GM18907 (cell line): ENCODE measurements at regions not wholly inside any gene's neighbourhood (a gene's known extent, or its start where the extent isn't known, plus 50 kb on each side); places are given as distances from the start of the nearest gene placed in this dataset.
"Not testable (repeated sequence)": the region's sequence is repeated elsewhere in the genome, so short reads cannot be mapped to it uniquely, and the experiment has no call there.

Source experiments
- ATAC-seq: cut with Tn5 transposase; IDR thresholded peaks from one replicate; pipeline ENCODE4 v1.9.1; 2021; ENCODE audit warnings: mild to moderate bottlenecking, moderate library complexity; ENCODE audit not compliant: unreplicated experiment

GRCh38 chr3:71964170-71964569 is 179.2 kb upstream of the PROK2 start:
- ATAC-seq: no peak

DNA sequence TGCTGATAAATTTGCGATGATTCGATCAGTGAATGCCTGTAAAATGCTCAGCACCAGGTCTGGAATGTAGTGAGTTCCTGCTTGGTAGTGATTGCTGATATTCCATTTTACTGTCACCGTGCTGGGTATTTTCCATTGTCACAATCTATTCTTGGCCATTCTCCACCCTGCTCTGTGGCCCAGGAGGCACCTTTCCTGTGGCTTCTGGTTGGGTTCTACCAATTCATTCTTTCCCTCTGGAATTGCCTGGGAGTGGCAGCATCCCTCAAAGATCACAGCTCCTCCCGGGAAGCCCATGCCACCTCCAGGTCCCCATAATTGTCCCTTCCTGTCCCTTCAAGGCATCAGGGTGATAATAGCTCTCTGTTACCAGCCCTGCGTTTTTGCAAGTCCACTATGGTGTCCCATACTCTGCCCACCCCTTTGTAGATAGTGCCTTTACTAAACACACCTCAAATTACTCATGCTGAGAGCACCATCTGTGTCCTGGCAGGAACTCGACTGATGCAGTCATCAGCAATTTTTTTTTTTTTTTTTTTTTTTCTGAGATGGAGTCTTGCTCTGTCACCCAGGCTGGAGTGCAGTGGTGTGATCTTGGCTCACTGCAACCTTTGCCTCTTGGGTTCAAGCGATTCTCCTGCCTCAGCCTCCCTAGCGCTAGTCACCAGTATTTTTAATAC is 177.8 kb upstream of the PROK2 start:
- no peak for ATAC-seq

- ATAC-seq: no peak
Observed at GRCh38 chr3:71961891-71962290, 176.9 kb upstream of the PROK2 start.

- ATAC-seq: no peak
Observed at GRCh38 chr3:71961378-71961777, 176.4 kb upstream of the PROK2 start.

DNA sequence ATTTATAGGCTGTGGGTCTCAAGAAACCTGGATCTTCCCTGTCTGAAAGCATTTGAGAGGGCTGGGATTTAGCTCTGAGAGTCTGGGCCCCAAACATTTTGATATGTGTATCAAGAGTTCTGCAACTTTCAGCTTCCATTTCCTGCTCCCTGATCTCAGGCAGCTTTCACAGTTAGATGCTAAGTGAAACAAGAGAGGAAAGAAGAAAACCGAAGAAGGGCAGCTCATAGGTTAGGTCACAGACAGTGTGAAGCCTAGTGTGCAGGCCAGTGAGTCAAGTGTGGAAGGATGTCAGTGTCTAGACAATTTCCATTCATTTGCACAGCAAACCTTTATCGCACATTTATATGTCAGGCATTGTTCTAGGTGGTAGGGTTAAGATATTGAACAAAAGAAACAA is 173.6 kb upstream of the PROK2 start:
- no peak for ATAC-seq

DNA sequence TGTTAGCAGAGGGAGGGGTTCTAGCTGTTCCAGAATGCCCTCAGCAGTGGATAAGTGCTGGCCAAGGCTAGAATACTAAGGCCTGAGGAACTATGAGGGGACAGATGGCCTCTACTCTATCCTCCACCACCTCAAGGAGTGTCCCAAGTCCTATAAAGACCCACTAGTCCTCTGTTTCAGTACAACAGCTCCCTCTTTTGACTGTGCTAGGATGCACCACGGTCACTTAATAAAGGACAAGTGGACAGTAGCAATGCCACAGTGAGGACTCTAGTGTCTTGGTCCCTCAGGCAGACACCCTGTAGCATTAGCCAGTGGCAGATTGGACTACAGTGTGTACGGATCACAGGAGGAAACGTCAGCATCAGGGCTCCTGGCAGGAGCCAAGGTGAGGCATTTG is 171.8 kb upstream of the PROK2 start:
- no peak for ATAC-seq

DNA sequence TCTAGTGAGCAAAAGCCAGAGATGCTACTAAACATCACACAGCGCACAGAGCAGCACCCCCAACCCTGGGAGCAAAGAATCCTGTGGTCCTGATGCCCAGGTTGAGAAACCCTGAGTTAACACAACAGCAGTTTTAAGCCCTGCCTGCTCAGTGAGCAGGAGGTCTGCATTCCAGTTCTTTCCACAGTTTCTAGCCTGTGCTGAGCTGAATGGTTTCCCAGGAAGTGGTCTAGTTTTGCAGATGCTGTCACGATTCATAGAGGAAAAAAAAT is 171.1 kb upstream of the PROK2 start:
- ATAC-seq: no peak

DNA sequence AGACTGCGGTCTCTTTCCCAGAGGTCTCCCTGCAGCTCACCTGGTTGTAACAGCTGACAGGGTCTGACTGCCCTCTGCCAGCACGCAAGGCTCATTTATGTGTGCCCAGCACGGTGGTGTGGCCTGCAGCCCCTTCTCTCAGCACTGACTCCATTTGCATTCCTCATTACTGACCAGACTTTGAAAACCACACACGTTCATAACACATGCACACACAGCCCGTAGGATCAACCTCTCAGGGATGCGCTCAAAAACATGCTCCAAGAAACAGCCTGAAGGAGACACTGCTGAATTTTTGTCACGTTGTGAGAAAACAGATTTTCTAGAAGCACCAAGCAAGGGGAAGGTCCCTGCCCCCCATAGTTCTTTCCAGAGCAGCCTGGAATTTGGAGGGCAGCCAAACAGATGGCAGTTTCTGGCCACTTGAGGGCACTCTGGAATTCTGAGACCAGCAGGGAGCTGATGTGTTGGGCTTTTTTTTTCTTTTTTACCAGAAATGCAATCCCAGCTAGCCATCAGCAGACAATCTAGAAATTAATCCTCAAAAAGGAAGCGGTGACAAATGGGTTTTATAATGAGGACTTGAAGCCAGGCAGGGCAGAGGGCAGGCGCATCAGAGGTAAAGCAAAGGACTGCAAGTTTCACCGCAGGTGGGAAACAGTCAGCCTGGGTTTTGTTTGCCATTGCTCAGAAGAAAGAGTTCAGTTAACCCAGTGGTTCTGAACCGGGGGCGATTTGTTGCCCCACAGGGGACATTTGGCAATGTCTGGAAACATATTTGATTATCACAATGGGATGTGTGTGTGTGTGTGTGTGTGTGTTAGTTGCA is 170.5 kb upstream of the PROK2 start:
- no peak for ATAC-seq

DNA sequence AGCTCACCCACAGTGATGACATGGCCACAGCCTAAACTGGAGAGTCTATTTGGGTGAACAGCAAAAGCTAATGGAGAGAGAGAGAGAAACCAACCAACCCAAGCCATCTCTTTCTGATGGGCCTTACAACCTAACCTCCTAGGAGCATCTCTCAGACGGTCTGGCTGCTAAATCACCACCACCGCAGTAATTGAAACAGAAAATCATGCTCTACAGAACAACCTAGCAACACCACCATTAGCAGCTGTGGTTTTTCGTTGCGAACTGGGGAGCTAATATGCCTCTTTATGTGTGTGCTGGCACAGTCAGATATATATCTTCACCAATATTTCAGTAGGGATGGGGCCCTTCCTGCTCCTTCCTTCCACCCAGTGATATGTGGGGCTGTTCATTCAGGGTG is 166.9 kb upstream of the PROK2 start:
- ATAC-seq: no peak

DNA sequence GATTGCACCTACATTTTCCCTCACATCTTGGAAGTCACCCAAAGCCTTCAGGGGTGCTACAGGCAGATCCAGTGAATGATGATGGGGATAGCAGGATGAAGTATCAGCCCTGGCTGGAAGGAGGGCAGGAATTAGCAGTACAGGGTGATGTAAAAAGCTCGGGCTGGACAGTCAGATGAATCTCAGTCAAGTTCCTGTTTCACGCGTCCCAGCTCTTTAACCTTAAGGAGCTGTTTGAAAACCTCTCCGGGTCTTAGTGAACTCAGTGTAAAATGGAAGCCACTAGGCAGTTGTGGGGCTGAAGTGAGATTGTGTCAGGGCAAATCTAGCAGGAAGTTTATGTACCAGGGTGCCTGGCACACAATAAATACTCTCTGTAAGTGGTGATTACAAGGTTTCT is 166.4 kb upstream of the PROK2 start:
- ATAC-seq: no peak

DNA sequence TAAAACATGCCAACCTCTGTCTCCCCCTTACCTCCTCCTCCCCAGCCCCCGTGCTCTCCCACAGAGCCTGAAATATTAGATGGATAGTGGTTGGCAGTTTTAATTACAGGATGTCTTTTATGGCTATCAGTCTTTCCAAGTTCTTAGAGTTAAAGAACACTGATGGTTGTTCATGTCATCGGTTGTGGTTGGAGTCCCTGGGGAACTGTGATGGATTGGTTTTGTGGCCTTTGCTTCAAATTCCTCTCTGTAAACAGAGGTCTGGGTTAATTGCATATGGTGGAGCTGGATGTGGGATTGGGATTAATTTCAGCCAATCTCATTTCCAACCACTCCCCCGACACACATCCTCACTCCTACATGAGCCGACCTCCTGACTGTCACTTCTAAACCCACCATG is 164.5 kb upstream of the PROK2 start:
- no peak for ATAC-seq

DNA sequence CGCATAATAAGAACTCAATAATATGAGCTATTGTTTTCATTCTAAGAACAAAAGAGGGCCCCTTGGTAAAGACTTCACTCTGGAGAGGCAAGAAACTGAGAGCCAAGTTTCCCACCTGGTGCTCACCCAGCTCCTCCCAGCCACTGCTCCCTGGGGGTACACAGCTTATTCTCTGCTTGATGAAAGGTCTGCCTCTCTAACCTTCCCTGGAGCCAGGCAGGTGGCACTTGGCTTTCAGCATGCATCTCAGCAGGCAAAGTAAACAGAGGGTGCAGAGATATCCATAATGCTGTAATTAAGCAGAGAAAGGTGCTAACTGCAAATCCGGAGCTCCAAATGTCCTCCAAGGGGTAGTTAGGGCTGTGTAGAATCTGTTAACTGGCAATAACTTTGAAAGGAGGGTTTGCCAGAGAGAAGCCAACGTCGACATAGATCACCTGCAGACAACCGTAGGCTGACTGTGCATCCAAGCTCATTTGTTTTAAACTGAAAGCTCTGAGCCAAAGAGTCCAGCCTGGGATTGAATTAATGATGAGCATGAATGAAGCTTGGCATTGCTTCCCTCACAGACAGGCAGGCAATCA is 159.6 kb upstream of the PROK2 start:
- no peak for ATAC-seq

DNA sequence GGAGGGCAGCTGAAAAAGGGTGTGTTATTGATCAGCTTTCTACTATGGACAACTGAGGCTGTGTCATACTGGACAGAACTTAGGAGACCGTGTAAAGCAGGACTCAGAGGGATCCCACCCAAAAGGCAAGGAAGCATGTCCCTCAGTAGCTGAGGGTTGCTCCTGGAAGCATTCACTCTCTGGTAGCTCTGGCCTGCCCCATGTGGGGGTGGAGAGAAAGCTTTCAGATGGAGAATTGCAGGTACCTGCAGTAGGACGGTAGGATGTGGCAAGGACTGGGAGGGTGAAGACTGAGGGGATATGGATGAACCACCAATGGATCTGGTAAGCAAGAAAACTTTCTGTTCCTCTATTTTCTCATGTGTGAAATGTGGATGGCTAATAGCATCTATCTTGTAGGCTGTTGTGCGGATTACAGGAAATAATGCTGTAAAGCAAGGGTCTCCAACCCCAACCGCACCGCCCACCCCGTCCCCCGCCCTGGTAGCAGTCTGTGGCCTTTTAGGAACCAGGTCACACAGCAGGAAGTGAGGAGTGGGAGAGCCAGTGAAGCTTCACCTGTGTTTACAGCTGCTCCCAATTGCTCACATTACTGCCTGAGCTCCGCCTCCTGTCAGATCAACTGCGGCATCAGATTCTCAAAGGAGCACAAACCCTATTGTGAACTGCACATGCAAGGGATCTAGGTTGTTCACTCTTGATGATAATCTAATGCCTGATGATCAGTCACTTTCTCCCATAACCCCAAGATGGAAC is 157.7 kb upstream of the PROK2 start:
- ATAC-seq: no peak

DNA sequence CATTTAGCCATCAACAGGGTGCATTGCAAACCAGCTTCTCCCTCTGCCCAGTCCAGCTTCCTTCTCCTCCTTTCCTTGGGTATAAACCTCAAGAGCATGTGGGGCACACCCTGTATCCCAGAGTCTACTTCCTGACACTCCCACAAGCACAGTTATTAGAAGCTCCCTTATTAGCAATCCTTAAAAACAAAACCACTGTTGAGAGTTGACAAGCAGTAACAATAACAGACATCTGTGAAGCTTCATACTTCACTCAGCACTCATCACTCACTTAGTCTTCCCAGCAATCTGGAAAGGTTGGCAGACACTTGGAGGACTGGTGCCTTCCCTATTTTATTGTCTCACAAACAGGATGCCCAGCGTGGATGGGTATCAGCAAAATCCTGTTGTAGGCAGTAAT is 155.5 kb upstream of the PROK2 start:
- ATAC-seq: no peak

DNA sequence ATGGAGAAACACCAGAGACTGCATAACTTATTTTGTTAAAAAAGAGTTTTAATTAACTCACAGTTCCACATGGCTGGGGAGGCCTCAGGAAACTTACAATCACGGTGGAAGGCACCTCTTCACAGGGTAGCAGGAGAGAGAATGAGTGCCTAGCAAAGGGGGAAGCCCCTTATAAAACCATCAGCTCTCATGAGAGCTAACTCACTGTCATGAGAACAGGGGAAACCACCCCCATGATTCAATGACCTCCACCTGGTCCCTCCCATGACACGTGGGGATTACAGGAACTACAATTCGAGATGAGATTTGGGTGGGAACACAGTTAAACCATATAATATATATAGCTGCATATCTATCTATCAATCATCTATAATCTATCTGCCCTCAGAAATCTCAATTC is 153.1 kb upstream of the PROK2 start:
- not testable (repeated sequence) for ATAC-seq

GRCh38 chr3:71936681-71937080 is 151.7 kb upstream of the PROK2 start:
- no peak for ATAC-seq

GRCh38 chr3:71934520-71935270 is 149.7 kb upstream of the PROK2 start:
- ATAC-seq: no peak

GRCh38 chr3:71931922-71932321 is 147.0 kb upstream of the PROK2 start:
- ATAC-seq: no peak

DNA sequence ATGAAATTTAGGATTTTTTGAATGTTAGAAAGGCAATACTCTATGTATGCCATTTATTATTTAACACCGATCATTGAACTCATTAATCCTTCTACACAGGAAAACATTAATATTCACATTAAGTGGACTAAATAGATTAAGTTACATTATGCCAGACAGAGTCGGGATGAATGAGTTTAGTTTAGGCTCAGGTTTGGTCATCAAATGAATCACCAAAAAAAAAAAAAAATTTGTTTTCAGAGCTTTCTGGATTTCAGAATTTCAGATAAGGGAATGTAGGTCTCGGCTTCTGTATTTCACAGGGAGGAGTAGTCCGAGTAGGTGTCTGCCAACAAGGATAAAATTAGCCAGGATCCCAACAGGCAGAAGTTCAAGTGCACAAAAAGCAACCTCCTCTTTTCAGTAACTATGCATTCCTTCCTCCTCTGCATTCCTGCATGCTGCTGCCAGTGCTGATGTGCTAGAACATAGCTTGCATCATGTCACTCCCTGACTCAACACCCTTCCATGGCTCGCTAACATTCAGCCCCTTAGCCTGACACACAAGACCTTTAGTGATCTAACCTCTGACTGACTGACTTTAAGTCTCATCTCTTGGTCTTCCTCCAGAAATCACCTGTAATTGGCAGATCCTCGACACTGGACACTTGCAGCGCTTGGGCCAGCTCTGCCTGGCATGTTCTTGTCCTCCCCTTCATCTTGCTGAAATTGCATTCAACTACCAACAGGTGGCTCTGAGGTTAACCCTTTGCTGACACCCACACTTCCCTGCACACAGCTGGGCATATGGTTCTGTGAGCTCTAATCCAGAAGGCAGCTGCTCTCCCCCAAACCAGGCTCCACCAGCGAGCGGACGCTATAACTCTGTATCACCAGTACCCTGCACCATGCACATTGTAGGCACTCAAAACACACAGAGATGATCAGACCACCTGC is 145.4 kb upstream of the PROK2 start:
- no peak for ATAC-seq

DNA sequence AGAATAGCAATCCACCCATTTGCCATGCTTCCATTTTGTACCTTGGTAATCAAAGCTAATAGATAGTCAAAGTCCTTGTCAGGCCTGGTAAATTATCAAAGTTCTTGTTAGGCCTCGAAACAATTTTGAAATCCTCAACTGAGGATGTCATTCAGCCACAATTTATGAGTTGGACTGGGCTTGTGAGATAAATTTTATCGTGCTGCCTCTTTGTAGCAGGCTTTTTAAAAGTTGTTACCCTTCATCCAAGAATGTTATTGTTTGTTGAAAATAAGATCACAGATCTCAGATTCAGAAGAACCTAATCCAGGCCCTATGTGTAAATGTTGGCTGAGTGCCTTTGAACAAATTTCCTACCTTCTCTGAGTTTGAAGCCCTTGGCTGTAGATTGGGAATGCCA is 143.3 kb upstream of the PROK2 start:
- ATAC-seq: no peak
